Keratinocyte (primary cell): ENCODE measurements at regions not wholly inside any gene's neighbourhood (a gene's known extent, or its start where the extent isn't known, plus 50 kb on each side); places are given as distances from the start of the nearest gene placed in this dataset.

Experiments used
- DNase-seq: peaks from one replicate; pipeline ENCODE4 v3.0.0-alpha.2; 2011; ENCODE audit warnings: low read depth, missing footprints, low spot score
- FAIRE-seq: peaks from 2 replicates; lab custom pipeline; 2011; peaks lifted over from hg19 to GRCh38; lab: Jason Lieb, UNC
- H2AFZ ChIP-seq: 2 replicates; pipeline ENCODE4 v1.6.0; 2012; ENCODE audit warnings: low read length, control low read depth, inconsistent platforms; ENCODE audit not compliant: control insufficient read depth
- H3K27ac ChIP-seq: 2 replicates; pipeline ENCODE4 v1.5.1; 2011; ENCODE audit warnings: low read length; ENCODE audit not compliant: control insufficient read depth, insufficient read depth
- H3K27me3 ChIP-seq: 3 replicates; pipeline ENCODE4 v1.6.0; 2011; ENCODE audit warnings: low read length; ENCODE audit not compliant: control insufficient read depth, insufficient read depth; ENCODE audit errors: extremely low read depth
- H3K36me3 ChIP-seq, 2 experiments: 2 replicates in 1 of 2; 3 replicates in 1 of 2; pipeline ENCODE4 v1.5.1; 2011; ENCODE audit warnings: low read length in 2 of 2, mild to moderate bottlenecking in 1 of 2; ENCODE audit not compliant: control insufficient read depth in 2 of 2, insufficient read depth in 2 of 2; ENCODE audit errors: extremely low read depth in 1 of 2
- H3K4me1 ChIP-seq: 3 replicates; pipeline ENCODE4 v1.5.1; 2011; ENCODE audit warnings: low read length; ENCODE audit not compliant: control insufficient read depth, insufficient read depth; ENCODE audit errors: extremely low read depth
- H3K4me2 ChIP-seq: 3 replicates; pipeline ENCODE4 v1.6.0; 2011; ENCODE audit warnings: low read depth, low read length; ENCODE audit not compliant: control insufficient read depth, insufficient read depth; ENCODE audit errors: extremely low read depth
- H3K4me3 ChIP-seq, 3 experiments: fragments of 200-600 bp in 1 of 3; sonication (generic) in 1 of 3; 2 replicates in 2 of 3; 3 replicates in 1 of 3; pipeline ENCODE4 v1.5.1; 2011 to 2016; ENCODE audit warnings: low read length in 3 of 3, mild to moderate bottlenecking in 3 of 3, control low read depth in 2 of 3, inconsistent platforms in 1 of 3, low read depth in 1 of 3, mixed read lengths in 1 of 3, mixed run types in 1 of 3, moderate library complexity in 1 of 3; ENCODE audit not compliant: control insufficient read depth in 2 of 3, insufficient read depth in 2 of 3; ENCODE audit errors: extremely low read depth in 1 of 3
- H3K79me2 ChIP-seq: 2 replicates; pipeline ENCODE4 v1.6.0; 2012; ENCODE audit warnings: low read length; ENCODE audit not compliant: control insufficient read depth, insufficient read depth
- H3K9ac ChIP-seq: 3 replicates; pipeline ENCODE4 v1.6.0; 2011; ENCODE audit warnings: low read length; ENCODE audit not compliant: control insufficient read depth, insufficient read depth; ENCODE audit errors: extremely low read depth
- H3K9me1 ChIP-seq: 3 replicates; pipeline ENCODE4 v1.6.0; 2011; ENCODE audit warnings: low read length; ENCODE audit not compliant: control insufficient read depth, insufficient read depth; ENCODE audit errors: extremely low read depth
- H3K9me3 ChIP-seq: 2 replicates; pipeline ENCODE4 v1.5.1; 2012; ENCODE audit warnings: low read depth, low read length; ENCODE audit not compliant: control insufficient read depth
- H4K20me1 ChIP-seq: 3 replicates; pipeline ENCODE4 v1.6.0; 2011; ENCODE audit warnings: low read length; ENCODE audit not compliant: control insufficient read depth, insufficient read depth; ENCODE audit errors: extremely low read depth
- CTCF ChIP-seq, 3 experiments: IDR thresholded peaks in 1 of 3; conservative IDR thresholded peaks in 1 of 3; optimal IDR thresholded peaks in 1 of 3; 2 replicates in 2 of 3; 3 replicates in 1 of 3; pipeline versions ENCODE3 to v1.5.1; 2011; ENCODE audit warnings: low read length in 3 of 3, mild to moderate bottlenecking in 3 of 3, moderate library complexity in 2 of 3, control low read depth in 1 of 3, inconsistent platforms in 1 of 3; ENCODE audit not compliant: insufficient read depth in 2 of 3; ENCODE audit errors: extremely low read depth in 1 of 3
- EZH2 ChIP-seq: IDR thresholded peaks from one replicate; pipeline ENCODE4 v1.6.1; 2012; ENCODE audit warnings: inconsistent platforms, mild to moderate bottlenecking, low read length, moderate library complexity
- dilution Hi-C: fragments of 300-500 bp; cut with MboI; formaldehyde crosslinking; loops from one replicate; pipeline ENCODE4 v1.7.0; 2020; ENCODE audit warnings: low sequenced_read_pairs; ENCODE audit not compliant: extremely low pct_ligation_motif_present

GRCh38 chr21:39007985-39008384, 175.3 kb downstream of the PSMG1 start:
- Histone ChIP-seq H3K9me1 (no peaks in the 10 kb centered on the region), H3K4me1 (peaks cover 26% of the 10 kb centered on the region), H3K4me3 (no peak overlapping the region), H3K4me2 (peak overlapping the region; percentile 40), H3K9me3 (no peaks in the 10 kb centered on the region), H2AFZ (no peak overlapping the region), H3K36me3 (no peaks in the 10 kb centered on the region), H3K79me2 (no peaks in the 10 kb centered on the region), H4K20me1 (no peaks in the 10 kb centered on the region), H3K27ac (peak overlapping the region; percentile 39), H3K27me3 (no peaks in the 10 kb centered on the region), H3K9ac (no peak overlapping the region)
- no peak for TF ChIP-seq CTCF (optimal IDR thresholded peaks at IDR 0.05 in 1 of 3, IDR thresholded peaks at IDR 0.05 in 1 of 3, conservative IDR thresholded peaks at IDR 0.05 in 1 of 3; ENCODE audit: extremely low read depth in 1 of 3, insufficient read depth in 2 of 3, low read length in 3 of 3)
- TF ChIP-seq EZH2 = no peak
- no peak for FAIRE-seq
- dilution Hi-C loops = no loop called here
- DNase-seq = no peak

- H3K9ac ChIP-seq = no peak overlapping the region
- H3K4me1 ChIP-seq = peaks cover 26% of the 10 kb centered on the region
- H3K27ac ChIP-seq = peak overlapping the region; percentile 39
- H4K20me1 ChIP-seq = no peaks in the 10 kb centered on the region
- H3K36me3 ChIP-seq = no peaks in the 10 kb centered on the region
- peak; percentile 90 for FAIRE-seq
- peak overlapping the region; percentile 40 for H3K4me2 ChIP-seq
- no peaks in the 10 kb centered on the region for H3K9me3 ChIP-seq
- DNase-seq = peak; percentile 30
- no peaks in the 10 kb centered on the region for H3K9me1 ChIP-seq
- H2AFZ ChIP-seq = no peak overlapping the region
- H3K4me3 ChIP-seq = no peak overlapping the region
- no peaks in the 10 kb centered on the region for H3K27me3 ChIP-seq
- dilution Hi-C loops = no loop called here
- H3K79me2 ChIP-seq = no peaks in the 10 kb centered on the region
- no peak for TF ChIP-seq CTCF (optimal IDR thresholded peaks at IDR 0.05 in 1 of 3, IDR thresholded peaks at IDR 0.05 in 1 of 3, conservative IDR thresholded peaks at IDR 0.05 in 1 of 3; ENCODE audit: extremely low read depth in 1 of 3, insufficient read depth in 2 of 3, low read length in 3 of 3)
- no peak for TF ChIP-seq EZH2
Observed at GRCh38 chr21:39007532-39007931, 175.7 kb downstream of the PSMG1 start.
